ENCODE measurements at regions not wholly inside any gene's neighbourhood (a gene's known extent, or its start where the extent isn't known, plus 50 kb on each side); places are given as distances from the start of the nearest gene placed in this dataset.

DNA sequence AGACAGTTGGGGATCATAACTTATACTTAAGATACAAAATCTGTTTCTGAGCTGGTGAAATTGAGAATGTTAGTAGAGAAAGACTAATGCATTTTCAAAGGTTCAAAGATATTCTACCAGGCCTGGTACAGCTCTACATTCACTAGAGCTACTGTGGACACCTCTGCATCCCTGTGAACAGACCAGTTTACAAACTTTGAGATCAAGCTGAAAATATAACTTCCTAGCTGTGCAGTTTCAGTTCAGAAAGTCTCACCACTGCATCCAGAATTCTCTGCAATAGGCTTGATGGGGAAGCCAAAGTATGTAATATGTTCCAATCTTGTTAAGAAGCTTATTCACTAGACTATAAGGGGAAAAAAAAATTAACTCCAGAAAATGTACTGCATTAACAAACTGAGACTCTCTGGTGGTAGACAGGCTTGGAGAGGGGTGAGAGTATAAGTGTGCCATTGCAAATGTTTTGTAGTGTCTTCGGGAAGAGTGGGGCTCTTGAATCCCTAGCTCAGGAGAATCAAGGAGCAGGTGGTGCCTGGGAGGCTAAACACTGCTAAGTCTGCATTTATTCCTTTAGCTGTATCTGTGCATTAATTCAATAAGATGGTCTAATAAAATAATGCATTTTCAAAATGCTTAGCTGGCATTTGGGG, 671.9 kb downstream of the NR2F1-AS1 start:
- BruUV-seq (replicated peaks): no TSS peak
- Mint-ChIP-seq H3K4me1 (ENCODE audit: low read depth, unreplicated experiment) (peaks cover 56% of the 10 kb centered on the region), H3K27ac (ENCODE audit: unreplicated experiment) (no peak overlapping the region), H3K4me3 (ENCODE audit: low read depth, unreplicated experiment) (no peak overlapping the region), H3K9me3 (ENCODE audit: low read depth, unreplicated experiment) (no peaks in the 10 kb centered on the region), H3K27me3 (ENCODE audit: unreplicated experiment) (no peaks in the 10 kb centered on the region), H3K36me3 (ENCODE audit: insufficient read depth, unreplicated experiment) (no peaks in the 10 kb centered on the region)
- TF ChIP-seq, protein P1, sequence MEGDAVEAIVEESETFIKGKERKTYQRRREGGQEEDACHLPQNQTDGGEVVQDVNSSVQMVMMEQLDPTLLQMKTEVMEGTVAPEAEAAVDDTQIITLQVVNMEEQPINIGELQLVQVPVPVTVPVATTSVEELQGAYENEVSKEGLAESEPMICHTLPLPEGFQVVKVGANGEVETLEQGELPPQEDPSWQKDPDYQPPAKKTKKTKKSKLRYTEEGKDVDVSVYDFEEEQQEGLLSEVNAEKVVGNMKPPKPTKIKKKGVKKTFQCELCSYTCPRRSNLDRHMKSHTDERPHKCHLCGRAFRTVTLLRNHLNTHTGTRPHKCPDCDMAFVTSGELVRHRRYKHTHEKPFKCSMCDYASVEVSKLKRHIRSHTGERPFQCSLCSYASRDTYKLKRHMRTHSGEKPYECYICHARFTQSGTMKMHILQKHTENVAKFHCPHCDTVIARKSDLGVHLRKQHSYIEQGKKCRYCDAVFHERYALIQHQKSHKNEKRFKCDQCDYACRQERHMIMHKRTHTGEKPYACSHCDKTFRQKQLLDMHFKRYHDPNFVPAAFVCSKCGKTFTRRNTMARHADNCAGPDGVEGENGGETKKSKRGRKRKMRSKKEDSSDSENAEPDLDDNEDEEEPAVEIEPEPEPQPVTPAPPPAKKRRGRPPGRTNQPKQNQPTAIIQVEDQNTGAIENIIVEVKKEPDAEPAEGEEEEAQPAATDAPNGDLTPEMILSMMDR (IDR thresholded peaks at IDR 0.05; ENCODE audit: unreplicated experiment): no peak
- DNase-seq: no peak
- CTCF ChIA-PET: interaction anchor here (0.6 to 2.6 kb wide), 5 partner anchors 152 to 892 kb away, joined by 3 to 8 read pairs (median 4); partner anchors contain the start of gene NR2F1
- intact Hi-C loops (cut with micrococcal nuclease; ENCODE audit: unreplicated experiment): no loop called here

DNA sequence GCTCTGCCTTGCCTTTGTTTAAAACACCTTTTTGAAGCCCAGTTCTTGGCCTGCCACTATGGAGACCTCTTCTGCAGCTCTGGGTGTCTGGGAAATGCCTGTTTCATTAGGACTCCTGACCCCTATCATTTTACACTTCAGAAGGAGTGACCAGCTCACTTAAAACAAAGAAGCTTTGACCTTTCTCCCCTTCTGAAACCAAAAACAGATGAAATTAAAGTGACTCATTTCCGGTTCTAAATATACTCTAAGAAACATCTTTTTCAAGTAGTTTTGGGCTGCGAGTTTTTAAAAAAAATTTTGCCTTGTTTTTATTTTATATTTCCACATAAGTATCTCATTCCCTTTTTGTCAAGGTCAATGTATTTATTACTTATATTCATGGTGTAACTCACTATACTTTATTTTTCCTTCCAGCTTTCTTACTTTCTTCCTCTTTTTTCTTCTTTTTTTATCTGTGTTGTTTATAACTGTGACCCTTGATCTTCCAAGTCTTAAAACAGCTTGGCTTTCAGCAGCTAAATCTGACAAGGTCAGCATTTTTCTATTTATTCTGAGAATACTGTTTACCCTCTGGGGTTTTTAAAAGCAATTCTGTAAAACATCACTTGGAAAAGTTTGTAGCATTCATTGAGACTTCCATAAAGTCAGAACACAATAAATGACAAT, 672.9 kb downstream of the NR2F1-AS1 start:
- Mint-ChIP-seq H3K4me3 (ENCODE audit: low read depth, unreplicated experiment) (no peak overlapping the region), H3K27me3 (ENCODE audit: unreplicated experiment) (no peaks in the 10 kb centered on the region), H3K36me3 (ENCODE audit: insufficient read depth, unreplicated experiment) (no peaks in the 10 kb centered on the region), H3K9me3 (ENCODE audit: low read depth, unreplicated experiment) (no peaks in the 10 kb centered on the region), H3K4me1 (ENCODE audit: low read depth, unreplicated experiment) (peaks cover 53% of the 10 kb centered on the region), H3K27ac (ENCODE audit: unreplicated experiment) (peak overlapping the region; percentile 9)
- no peak for DNase-seq
- no TSS peak for BruUV-seq (replicated peaks)
- intact Hi-C loops (cut with micrococcal nuclease; ENCODE audit: unreplicated experiment): no loop called here
- CTCF ChIA-PET: interaction anchor here (0.6 to 2.6 kb wide), 3 partner anchors 11 to 893 kb away, joined by 3 to 8 read pairs (median 3); no protein-coding TSS in a partner anchor
- TF ChIP-seq, protein P1 (IDR thresholded peaks at IDR 0.05; ENCODE audit: unreplicated experiment): no peak

GRCh38 chr5:92906798-92907376, 674.1 kb downstream of the NR2F1-AS1 start:
- no peak for DNase-seq
- no peaks in the 10 kb centered on the region for H3K36me3 Mint-ChIP-seq (ENCODE audit: insufficient read depth, unreplicated experiment)
- intact Hi-C loops (cut with micrococcal nuclease; ENCODE audit: unreplicated experiment): no loop called here
- H3K27ac Mint-ChIP-seq (ENCODE audit: unreplicated experiment): no peak overlapping the region
- H3K4me1 Mint-ChIP-seq (ENCODE audit: low read depth, unreplicated experiment): peaks cover 52% of the 10 kb centered on the region
- no peak overlapping the region for H3K4me3 Mint-ChIP-seq (ENCODE audit: low read depth, unreplicated experiment)
- TF ChIP-seq, protein P1 (IDR thresholded peaks at IDR 0.05; ENCODE audit: unreplicated experiment): no peak
- no peaks in the 10 kb centered on the region for H3K27me3 Mint-ChIP-seq (ENCODE audit: unreplicated experiment)
- no TSS peak for BruUV-seq (replicated peaks)
- CTCF ChIA-PET: no interaction called here
- H3K9me3 Mint-ChIP-seq (ENCODE audit: low read depth, unreplicated experiment): no peaks in the 10 kb centered on the region

DNA sequence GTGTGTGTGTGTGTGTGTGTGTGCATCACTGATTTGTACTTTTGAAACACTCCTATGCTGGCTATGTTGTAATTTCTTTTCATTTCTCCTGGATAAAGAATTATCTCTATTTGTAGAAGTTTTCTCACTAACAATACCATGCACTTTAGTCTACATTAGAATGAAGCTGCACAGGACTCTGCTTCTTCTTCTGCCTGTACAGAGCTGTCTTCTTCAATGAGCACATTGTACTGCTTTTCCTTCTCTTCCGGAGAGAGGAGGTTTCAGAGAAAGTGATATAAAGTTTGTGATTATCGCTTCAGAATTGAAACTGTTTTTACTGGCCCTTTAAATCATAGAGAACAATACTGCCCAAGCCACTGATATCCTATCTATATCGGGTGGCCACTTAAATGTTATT, 677.0 kb downstream of the NR2F1-AS1 start:
- Mint-ChIP-seq H3K27ac (ENCODE audit: unreplicated experiment) (no peak overlapping the region), H3K27me3 (ENCODE audit: unreplicated experiment) (no peaks in the 10 kb centered on the region), H3K4me3 (ENCODE audit: low read depth, unreplicated experiment) (no peak overlapping the region), H3K36me3 (ENCODE audit: insufficient read depth, unreplicated experiment) (no peaks in the 10 kb centered on the region), H3K9me3 (ENCODE audit: low read depth, unreplicated experiment) (no peaks in the 10 kb centered on the region), H3K4me1 (ENCODE audit: low read depth, unreplicated experiment) (peaks cover 23% of the 10 kb centered on the region)
- intact Hi-C loops (cut with micrococcal nuclease; ENCODE audit: unreplicated experiment): no loop called here
- CTCF ChIA-PET: no interaction called here
- TF ChIP-seq, protein P1 (IDR thresholded peaks at IDR 0.05; ENCODE audit: unreplicated experiment): no peak
- BruUV-seq (replicated peaks): no TSS peak
- DNase-seq: no peak
